HFF-Myc (cell line): ENCODE measurements at regions not wholly inside any gene's neighbourhood (a gene's known extent, or its start where the extent isn't known, plus 50 kb on each side); places are given as distances from the start of the nearest gene placed in this dataset.

Experiments used
- DNase-seq: peaks from one replicate; pipeline ENCODE4 v3.0.0-alpha.2; 2011; ENCODE audit warnings: low read depth; ENCODE audit errors: extremely low read depth
- H3K4me3 ChIP-seq: replicated peaks from 2 replicates; pipeline ENCODE4 v1.5.1; 2011; ENCODE audit warnings: low read depth, mild to moderate bottlenecking, control low read depth, low read length
- CTCF ChIP-seq: IDR thresholded peaks from 2 replicates; pipeline ENCODE4 v1.5.1; 2012; ENCODE audit warnings: mild to moderate bottlenecking, low read depth, low read length, control low read depth; ENCODE audit errors: missing control alignments

- TF ChIP-seq CTCF, result no peak
- no peak overlapping the region for H3K4me3 ChIP-seq
- no peak for DNase-seq
Observed at GRCh38 chr13:89846926-89847585, 1500.4 kb upstream of the MIR17HG start.

GRCh38 chr13:89852570-89852969 is 1494.9 kb upstream of the MIR17HG start:
- no peak for DNase-seq
- no peak overlapping the region for H3K4me3 ChIP-seq
- no peak for TF ChIP-seq CTCF

- no peak for TF ChIP-seq CTCF
- DNase-seq, result no peak
Observed at GRCh38 chr13:89856512-89856911, 1491.0 kb upstream of the MIR17HG start.

GRCh38 chr13:89857502-89857901 is 1490.0 kb upstream of the MIR17HG start:
- DNase-seq, result no peak
- H3K4me3 ChIP-seq, result no peak overlapping the region
- TF ChIP-seq CTCF, result no peak

More at GRCh38 chr13:89856512-89856911, 1491.0 kb upstream of the MIR17HG start:
- H3K4me3 ChIP-seq, result no peak overlapping the region

GRCh38 chr13:89862011-89862690 is 1485.3 kb upstream of the MIR17HG start:
- TF ChIP-seq CTCF, result no peak
- DNase-seq, result no peak

GRCh38 chr13:89862691-89863036 is 1484.8 kb upstream of the MIR17HG start:
- TF ChIP-seq CTCF, result no peak
- DNase-seq, result no peak
- H3K4me3 ChIP-seq, result no peak overlapping the region

More at GRCh38 chr13:89862011-89862690, 1485.3 kb upstream of the MIR17HG start:
- no peak overlapping the region for H3K4me3 ChIP-seq
